Astrocyte (in vitro differentiated cells and primary cell): ENCODE measurements at regions not wholly inside any gene's neighbourhood (a gene's known extent, or its start where the extent isn't known, plus 50 kb on each side); places are given as distances from the start of the nearest gene placed in this dataset.
"Not testable (repeated sequence)": the region's sequence is repeated elsewhere in the genome, so short reads cannot be mapped to it uniquely, and the experiment has no call there.

Experiments used
- CTCF ChIP-seq: IDR thresholded peaks from 2 replicates; pipeline ENCODE4 v1.5.1; 2011; ENCODE audit warnings: low read depth, mild to moderate bottlenecking, inconsistent platforms, low read length, moderate library complexity; ENCODE audit not compliant: insufficient read depth
- EZH2 ChIP-seq: IDR thresholded peaks from 2 replicates; pipeline ENCODE4 v1.6.1; 2012; ENCODE audit warnings: mild to moderate bottlenecking, low read length, inconsistent platforms; ENCODE audit not compliant: insufficient read depth

DNA sequence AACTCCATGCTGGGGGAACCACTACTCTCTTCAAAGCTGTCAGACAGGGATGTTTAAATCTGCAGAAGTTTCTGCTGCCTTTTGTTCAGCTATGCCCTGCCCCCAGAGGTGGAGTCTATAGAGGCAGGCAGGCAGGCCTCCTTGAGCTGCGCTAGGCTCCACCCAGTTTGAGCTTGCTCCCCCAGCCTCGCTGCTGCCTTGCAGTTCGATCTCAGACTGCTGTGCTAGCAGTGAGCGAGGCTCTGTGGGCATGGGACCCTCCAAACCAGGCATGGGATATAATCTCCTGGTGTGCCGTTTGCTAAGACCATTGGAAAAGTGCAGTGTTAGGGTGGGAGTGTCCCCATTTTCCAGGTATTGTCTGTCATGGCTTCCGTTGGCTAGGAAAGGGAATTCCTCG is 171.8 kb downstream of the PDCD6IP start:
- not testable (repeated sequence) for TF ChIP-seq CTCF, EZH2
